CD4-positive, alpha-beta T cell treated with Interleukin-4 for 1 hour (primary cell): ENCODE measurements at regions not wholly inside any gene's neighbourhood (a gene's known extent, or its start where the extent isn't known, plus 50 kb on each side); places are given as distances from the start of the nearest gene placed in this dataset.

Source experiments
- DNase-seq, 2 donors: peaks; one replicate each; pipeline ENCODE4 v3.0.0-alpha.2; 2020 to 2022

- no peak for DNase-seq
Observed at GRCh38 chr5:114648940-114649339, 287.1 kb downstream of the KCNN2 start.

- no peak for DNase-seq
Observed at GRCh38 chr5:114644576-114644975, 282.7 kb downstream of the KCNN2 start.

- no peak for DNase-seq
Observed at GRCh38 chr5:114636271-114636670, 274.4 kb downstream of the KCNN2 start.

GRCh38 chr5:114634967-114635901, 273.4 kb downstream of the KCNN2 start:
- no peak for DNase-seq

GRCh38 chr5:114634517-114634916, 272.6 kb downstream of the KCNN2 start:
- no peak for DNase-seq

GRCh38 chr5:114612406-114612805, 250.5 kb downstream of the KCNN2 start:
- no peak for DNase-seq

GRCh38 chr5:114581136-114581535, 219.3 kb downstream of the KCNN2 start:
- no peak for DNase-seq

- no peak for DNase-seq
Observed at GRCh38 chr5:114565871-114566270, 204.0 kb downstream of the KCNN2 start.

- no peak for DNase-seq
Observed at GRCh38 chr5:114565139-114565538, 203.3 kb downstream of the KCNN2 start.

GRCh38 chr5:114561415-114561814, 199.5 kb downstream of the KCNN2 start:
- no peak for DNase-seq
